IPS-15b (cell line): ENCODE measurements at regions not wholly inside any gene's neighbourhood (a gene's known extent, or its start where the extent isn't known, plus 50 kb on each side); places are given as distances from the start of the nearest gene placed in this dataset.

Source experiments
- H3K27me3 ChIP-seq: one replicate; pipeline ENCODE4 v1.6.1; 2013; ENCODE audit warnings: low read length; ENCODE audit not compliant: control insufficient read depth, insufficient read depth
- H3K36me3 ChIP-seq: one replicate; pipeline ENCODE4 v1.6.1; 2013; ENCODE audit warnings: low read length; ENCODE audit not compliant: control insufficient read depth, insufficient read depth
- H3K4me1 ChIP-seq: one replicate; pipeline ENCODE4 v1.6.1; 2013; ENCODE audit warnings: mild to moderate bottlenecking, low read length; ENCODE audit not compliant: control insufficient read depth, insufficient read depth
- H3K4me3 ChIP-seq: one replicate; pipeline ENCODE4 v1.5.1; 2013; ENCODE audit warnings: low read depth, low read length
- H3K9ac ChIP-seq: one replicate; pipeline ENCODE4 v1.6.1; 2013; ENCODE audit warnings: low read depth, mild to moderate bottlenecking, low read length
- H3K9me3 ChIP-seq: one replicate; pipeline ENCODE4 v1.6.1; 2013; ENCODE audit warnings: mild to moderate bottlenecking, low read length; ENCODE audit not compliant: control insufficient read depth, insufficient read depth

GRCh38 chr4:29033703-29034102, 1686.5 kb upstream of the PCDH7 start:
- Histone ChIP-seq H3K27me3 (no peaks in the 10 kb centered on the region), H3K4me3 (no peak overlapping the region), H3K36me3 (no peaks in the 10 kb centered on the region), H3K4me1 (no peaks in the 10 kb centered on the region), H3K9ac (no peak overlapping the region), H3K9me3 (peaks cover 5% of the 10 kb centered on the region)

GRCh38 chr4:29037501-29037900, 1682.7 kb upstream of the PCDH7 start:
- Histone ChIP-seq H3K9me3 (peaks cover 5% of the 10 kb centered on the region), H3K9ac (no peak overlapping the region), H3K4me1 (no peaks in the 10 kb centered on the region), H3K4me3 (no peak overlapping the region), H3K36me3 (no peaks in the 10 kb centered on the region), H3K27me3 (no peaks in the 10 kb centered on the region)

DNA sequence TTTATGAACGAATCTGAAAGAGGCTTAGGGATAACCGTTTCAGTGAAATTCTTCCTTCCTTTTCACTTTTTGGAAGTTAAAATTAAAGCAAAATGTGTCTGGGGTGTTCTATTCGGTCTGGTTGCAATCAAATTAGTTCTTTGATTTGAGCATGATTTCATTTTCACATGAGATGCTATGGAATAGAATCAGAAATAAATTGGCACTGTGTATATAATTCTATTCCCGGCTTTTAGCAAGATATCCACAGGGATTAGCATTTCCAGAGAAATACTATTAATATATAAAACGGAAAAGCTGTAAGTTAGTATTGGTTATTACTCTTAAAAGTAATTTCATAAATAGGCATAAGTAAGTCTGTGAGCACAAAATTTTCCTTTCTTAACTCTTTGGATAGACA, 1676.8 kb upstream of the PCDH7 start:
- Histone ChIP-seq H3K9ac (no peak overlapping the region), H3K27me3 (no peaks in the 10 kb centered on the region), H3K9me3 (no peaks in the 10 kb centered on the region), H3K4me1 (no peaks in the 10 kb centered on the region), H3K36me3 (no peaks in the 10 kb centered on the region), H3K4me3 (no peak overlapping the region)

- H3K9me3 ChIP-seq, result no peaks in the 10 kb centered on the region
- H3K4me3 ChIP-seq, result no peak overlapping the region
- H3K36me3 ChIP-seq, result no peaks in the 10 kb centered on the region
- H3K4me1 ChIP-seq, result no peaks in the 10 kb centered on the region
- H3K9ac ChIP-seq, result no peak overlapping the region
- no peaks in the 10 kb centered on the region for H3K27me3 ChIP-seq
Measured at GRCh38 chr4:29046186-29046585, 1674.0 kb upstream of the PCDH7 start.

GRCh38 chr4:29046781-29047180, 1673.4 kb upstream of the PCDH7 start:
- H3K9ac ChIP-seq, result no peak overlapping the region
- no peaks in the 10 kb centered on the region for H3K27me3 ChIP-seq
- no peaks in the 10 kb centered on the region for H3K4me1 ChIP-seq
- no peak overlapping the region for H3K4me3 ChIP-seq
- H3K36me3 ChIP-seq, result no peaks in the 10 kb centered on the region
- H3K9me3 ChIP-seq, result no peaks in the 10 kb centered on the region

- no peaks in the 10 kb centered on the region for H3K27me3 ChIP-seq
- no peaks in the 10 kb centered on the region for H3K36me3 ChIP-seq
- H3K4me1 ChIP-seq, result no peaks in the 10 kb centered on the region
- H3K9ac ChIP-seq, result no peak overlapping the region
- H3K4me3 ChIP-seq, result no peak overlapping the region
- no peaks in the 10 kb centered on the region for H3K9me3 ChIP-seq
Measured at GRCh38 chr4:29047341-29048041, 1672.7 kb upstream of the PCDH7 start.

DNA sequence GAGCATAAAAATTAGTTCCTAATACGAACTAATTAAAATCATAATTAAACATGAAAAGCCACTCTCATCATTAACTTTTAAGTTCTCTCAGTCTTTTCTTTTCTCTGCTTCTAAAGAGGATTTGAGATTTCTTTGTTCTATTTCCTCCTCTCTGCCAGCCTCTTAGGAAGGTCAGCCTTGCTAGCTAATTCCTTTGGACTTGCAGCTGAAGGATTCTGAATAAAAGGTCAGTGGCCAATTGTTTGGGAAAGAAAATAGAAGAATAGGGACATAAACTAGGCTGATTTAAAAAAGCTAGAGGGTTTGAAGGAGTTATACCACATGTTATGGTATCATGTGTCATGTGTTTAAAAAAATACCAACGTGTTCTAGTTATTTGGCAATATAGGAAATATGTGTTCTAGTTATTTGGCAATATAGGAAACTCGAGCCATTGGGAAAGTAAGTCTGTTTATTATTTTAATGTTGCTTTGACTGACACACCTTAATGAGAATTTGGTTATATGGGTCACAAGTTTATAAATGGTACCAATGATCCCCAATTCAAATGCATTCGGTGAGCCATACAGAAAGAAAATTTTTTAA, 1668.7 kb upstream of the PCDH7 start:
- Histone ChIP-seq H3K36me3 (no peaks in the 10 kb centered on the region), H3K9me3 (no peaks in the 10 kb centered on the region), H3K4me3 (no peak overlapping the region), H3K27me3 (no peaks in the 10 kb centered on the region), H3K9ac (no peak overlapping the region), H3K4me1 (no peaks in the 10 kb centered on the region)

GRCh38 chr4:29052266-29052665, 1667.9 kb upstream of the PCDH7 start:
- no peaks in the 10 kb centered on the region for H3K4me1 ChIP-seq
- H3K27me3 ChIP-seq, result no peaks in the 10 kb centered on the region
- no peak overlapping the region for H3K4me3 ChIP-seq
- no peak overlapping the region for H3K9ac ChIP-seq
- H3K9me3 ChIP-seq, result no peaks in the 10 kb centered on the region
- no peaks in the 10 kb centered on the region for H3K36me3 ChIP-seq

- Histone ChIP-seq H3K9me3 (no peaks in the 10 kb centered on the region), H3K36me3 (no peaks in the 10 kb centered on the region), H3K4me3 (no peak overlapping the region), H3K9ac (no peak overlapping the region), H3K4me1 (no peaks in the 10 kb centered on the region), H3K27me3 (no peaks in the 10 kb centered on the region)
Measured at GRCh38 chr4:29058531-29058930, 1661.6 kb upstream of the PCDH7 start.

GRCh38 chr4:29066861-29067260, 1653.3 kb upstream of the PCDH7 start:
- Histone ChIP-seq H3K27me3 (no peaks in the 10 kb centered on the region), H3K9ac (no peak overlapping the region), H3K36me3 (no peaks in the 10 kb centered on the region), H3K9me3 (no peaks in the 10 kb centered on the region), H3K4me1 (no peaks in the 10 kb centered on the region), H3K4me3 (no peak overlapping the region)

- Histone ChIP-seq H3K4me1 (no peaks in the 10 kb centered on the region), H3K36me3 (no peaks in the 10 kb centered on the region), H3K4me3 (no peak overlapping the region), H3K27me3 (no peaks in the 10 kb centered on the region), H3K9ac (no peak overlapping the region), H3K9me3 (no peaks in the 10 kb centered on the region)
Measured at GRCh38 chr4:29073571-29073970, 1646.6 kb upstream of the PCDH7 start.

GRCh38 chr4:29075366-29075765, 1644.8 kb upstream of the PCDH7 start:
- Histone ChIP-seq H3K36me3 (no peaks in the 10 kb centered on the region), H3K9me3 (no peaks in the 10 kb centered on the region), H3K4me3 (no peak overlapping the region), H3K4me1 (no peaks in the 10 kb centered on the region), H3K9ac (no peak overlapping the region), H3K27me3 (no peaks in the 10 kb centered on the region)
